Right atrium auricular region (tissue), 2 donors: ENCODE measurements at regions not wholly inside any gene's neighbourhood (a gene's known extent, or its start where the extent isn't known, plus 50 kb on each side); places are given as distances from the start of the nearest gene placed in this dataset.
"Not testable (repeated sequence)": the region's sequence is repeated elsewhere in the genome, so short reads cannot be mapped to it uniquely, and the experiment has no call there.

Experiments used
- DNase-seq: peaks from one replicate; pipeline ENCODE4 v3.0.0-alpha.2; 2019; ENCODE audit warnings: low spot score
- H3K27ac ChIP-seq, 2 donors: fragments of 200-600 bp; sonication (generic); 1 replicate in 1 of 2; 2 replicates in 1 of 2; pipeline ENCODE4 v1.5.1; 2016 to 2019
- H3K27me3 ChIP-seq, 2 donors: fragments of 200-600 bp; sonication (generic); one replicate each; pipeline versions ENCODE4 v1.5.1 to v1.6.0; 2017 to 2019
- H3K36me3 ChIP-seq: fragments of 200-600 bp; sonication (generic); one replicate; pipeline ENCODE4 v1.5.1; 2016
- H3K4me1 ChIP-seq, 2 donors: fragments of 200-600 bp; sonication (generic); one replicate each; pipeline versions ENCODE4 v1.5.1 to v1.6.0; 2017 to 2019
- H3K4me3 ChIP-seq, 2 donors: fragments of 200-600 bp; sonication (generic); 1 replicate in 1 of 2; 2 replicates in 1 of 2; pipeline ENCODE4 v1.5.1; 2017 to 2019; ENCODE audit warnings: mild to moderate bottlenecking in 1 of 2, moderate library complexity in 1 of 2
- H3K9me3 ChIP-seq, 2 donors: fragments of 200-600 bp; sonication (generic); one replicate each; pipeline ENCODE4 v1.5.1; 2019
- TF ChIP-seq, protein P1 (sequence below), 2 donors: fragments of 200-600 bp; sonication (generic); IDR thresholded peaks; one replicate each; pipeline ENCODE4 v1.5.1; 2019; ENCODE audit warnings: antibody characterized with exemption in 2 of 2

- no peak overlapping the region for H3K27ac ChIP-seq
- H3K27me3 ChIP-seq = no peaks in the 10 kb centered on the region
- DNase-seq = no peak
- no peaks in the 10 kb centered on the region for H3K4me1 ChIP-seq
- peaks cover 0 to 7% of the 10 kb centered on the region in 2 donors for H3K9me3 ChIP-seq
- H3K36me3 ChIP-seq = no peaks in the 10 kb centered on the region
- no peak overlapping the region for H3K4me3 ChIP-seq
- TF ChIP-seq, protein P1, sequence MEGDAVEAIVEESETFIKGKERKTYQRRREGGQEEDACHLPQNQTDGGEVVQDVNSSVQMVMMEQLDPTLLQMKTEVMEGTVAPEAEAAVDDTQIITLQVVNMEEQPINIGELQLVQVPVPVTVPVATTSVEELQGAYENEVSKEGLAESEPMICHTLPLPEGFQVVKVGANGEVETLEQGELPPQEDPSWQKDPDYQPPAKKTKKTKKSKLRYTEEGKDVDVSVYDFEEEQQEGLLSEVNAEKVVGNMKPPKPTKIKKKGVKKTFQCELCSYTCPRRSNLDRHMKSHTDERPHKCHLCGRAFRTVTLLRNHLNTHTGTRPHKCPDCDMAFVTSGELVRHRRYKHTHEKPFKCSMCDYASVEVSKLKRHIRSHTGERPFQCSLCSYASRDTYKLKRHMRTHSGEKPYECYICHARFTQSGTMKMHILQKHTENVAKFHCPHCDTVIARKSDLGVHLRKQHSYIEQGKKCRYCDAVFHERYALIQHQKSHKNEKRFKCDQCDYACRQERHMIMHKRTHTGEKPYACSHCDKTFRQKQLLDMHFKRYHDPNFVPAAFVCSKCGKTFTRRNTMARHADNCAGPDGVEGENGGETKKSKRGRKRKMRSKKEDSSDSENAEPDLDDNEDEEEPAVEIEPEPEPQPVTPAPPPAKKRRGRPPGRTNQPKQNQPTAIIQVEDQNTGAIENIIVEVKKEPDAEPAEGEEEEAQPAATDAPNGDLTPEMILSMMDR (IDR thresholded peaks at IDR 0.05) = no peak
Measured at GRCh38 chr2:58341047-58341446, 99.9 kb upstream of the FANCL start.

- DNase-seq = no peak
- Histone ChIP-seq H3K27me3 (no peaks in the 10 kb centered on the region), H3K4me3 (no peak overlapping the region), H3K27ac (no peak overlapping the region), H3K9me3 (peaks cover 0 to 7% of the 10 kb centered on the region in 2 donors), H3K4me1 (no peaks in the 10 kb centered on the region), H3K36me3 (no peaks in the 10 kb centered on the region)
- TF ChIP-seq, protein P1 (IDR thresholded peaks at IDR 0.05) = no peak
Measured at GRCh38 chr2:58339548-58340243, 98.6 kb upstream of the FANCL start.

GRCh38 chr2:58336416-58336815 lies 95.3 kb upstream of the FANCL start:
- Histone ChIP-seq H3K27ac (no peak overlapping the region), H3K36me3 (no peaks in the 10 kb centered on the region), H3K27me3 (no peaks in the 10 kb centered on the region), H3K4me3 (no peak overlapping the region), H3K4me1 (no peaks in the 10 kb centered on the region), H3K9me3 (peaks cover 0 to 3% of the 10 kb centered on the region in 2 donors)
- TF ChIP-seq, protein P1 (IDR thresholded peaks at IDR 0.05) = no peak
- DNase-seq = no peak

- DNase-seq = no peak
- no peaks in the 10 kb centered on the region for H3K4me1 ChIP-seq
- H3K9me3 ChIP-seq = no peaks in the 10 kb centered on the region
- H3K4me3 ChIP-seq = no peak overlapping the region
- TF ChIP-seq, protein P1 (IDR thresholded peaks at IDR 0.05) = no peak
- H3K27me3 ChIP-seq = no peaks in the 10 kb centered on the region
- H3K36me3 ChIP-seq = no peaks in the 10 kb centered on the region
- no peak overlapping the region for H3K27ac ChIP-seq
Measured at GRCh38 chr2:58334414-58334813, 93.3 kb upstream of the FANCL start.

GRCh38 chr2:58325296-58325895 lies 84.3 kb upstream of the FANCL start:
- not testable (repeated sequence) for H3K36me3 ChIP-seq, H3K27me3 ChIP-seq, H3K4me1 ChIP-seq, H3K9me3 ChIP-seq, H3K4me3 ChIP-seq, DNase-seq, H3K27ac ChIP-seq

GRCh38 chr2:58319481-58319880 lies 78.4 kb upstream of the FANCL start:
- Histone ChIP-seq H3K4me3 (no peak overlapping the region), H3K4me1 (no peaks in the 10 kb centered on the region), H3K36me3 (no peaks in the 10 kb centered on the region), H3K27ac (no peak overlapping the region), H3K9me3 (no peaks in the 10 kb centered on the region), H3K27me3 (no peaks in the 10 kb centered on the region)
- TF ChIP-seq, protein P1 (IDR thresholded peaks at IDR 0.05) = no peak
- no peak for DNase-seq

DNA sequence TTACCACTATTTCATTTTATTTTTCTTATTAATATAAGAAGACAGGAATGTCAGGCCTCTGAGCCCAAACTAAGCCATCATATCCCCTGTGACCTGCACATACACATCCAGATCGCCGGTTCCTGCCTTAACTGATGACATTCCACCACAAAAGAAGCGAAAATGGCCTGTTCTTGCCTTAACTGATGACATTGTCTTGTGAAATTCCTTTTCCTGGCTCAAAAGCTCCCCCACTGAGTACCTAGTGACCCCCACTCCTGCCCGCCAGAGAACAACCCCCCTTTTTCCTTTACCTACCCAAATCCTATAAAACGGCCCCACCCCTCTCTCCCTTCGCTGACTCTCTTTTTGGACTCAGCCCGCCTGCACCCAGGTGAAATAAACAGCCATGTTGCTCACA lies 77.8 kb upstream of the FANCL start:
- H3K27me3 ChIP-seq, H3K27ac ChIP-seq, DNase-seq, H3K36me3 ChIP-seq, H3K9me3 ChIP-seq, H3K4me1 ChIP-seq, H3K4me3 ChIP-seq: not testable (repeated sequence)
